H1 (cell line): ENCODE measurements at regions not wholly inside any gene's neighbourhood (a gene's known extent, or its start where the extent isn't known, plus 50 kb on each side); places are given as distances from the start of the nearest gene placed in this dataset.

ENCODE experiments used
- CTCF ChIA-PET: fragments of 300-600 bp; sonication (Branson Sonifier 250); formaldehyde crosslinking; loops from one replicate; lab custom pipeline; 2021; ENCODE audit not compliant: partially characterized antibody; lab: Charles Lee
- POLR2A ChIA-PET: fragments of 300-600 bp; sonication (Branson Sonifier 250); formaldehyde crosslinking; loops from one replicate; lab custom pipeline; 2021; ENCODE audit warnings: inconsistent platforms; ENCODE audit not compliant: partially characterized antibody; lab: Charles Lee
- DNase-seq, 2 experiments: peaks; one replicate each; pipeline versions ENCODE4 v3.0.0 to v3.0.0-alpha.2; 2010 to 2022; ENCODE audit warnings: low spot score in 2 of 2, low read depth in 1 of 2, mixed read lengths in 1 of 2
- FAIRE-seq: peaks from 2 replicates; lab custom pipeline; 2011; peaks lifted over from hg19 to GRCh38; lab: Jason Lieb, UNC
- H2AFZ ChIP-seq: 2 replicates; pipeline ENCODE4 v1.8.1; 2012; ENCODE audit warnings: low read length, inconsistent platforms
- H2AK5ac ChIP-seq: 2 replicates; pipeline ENCODE4 v1.6.1; 2013; ENCODE audit warnings: low read depth, low read length
- H2BK120ac ChIP-seq: replicated peaks from 2 replicates; pipeline ENCODE3; 2013; ENCODE audit warnings: low read depth, low read length, inconsistent platforms
- H2BK12ac ChIP-seq: 2 replicates; pipeline ENCODE4 v1.6.1; 2013; ENCODE audit warnings: low read depth, low read length
- H2BK15ac ChIP-seq: 2 replicates; pipeline ENCODE4 v1.6.1; 2013; ENCODE audit warnings: low read length
- H2BK20ac ChIP-seq: 2 replicates; pipeline ENCODE4 v1.6.1; 2013; ENCODE audit warnings: low read length
- H2BK5ac ChIP-seq: 2 replicates; pipeline ENCODE4 v1.6.1; 2013; ENCODE audit warnings: low read depth, low read length
- H3K14ac ChIP-seq: 2 replicates; pipeline ENCODE4 v1.6.1; 2013; ENCODE audit warnings: inconsistent platforms; ENCODE audit not compliant: insufficient read length
- H3K18ac ChIP-seq: 2 replicates; pipeline ENCODE4 v1.6.1; 2013; ENCODE audit warnings: low read length; ENCODE audit errors: extremely low read depth
- H3K23ac ChIP-seq: 2 replicates; pipeline ENCODE4 v1.6.1; 2013; ENCODE audit warnings: inconsistent platforms; ENCODE audit not compliant: insufficient read length
- H3K23me2 ChIP-seq: 2 replicates; pipeline ENCODE4 v1.6.1; 2013; ENCODE audit warnings: low read depth, low read length
- H3K27ac ChIP-seq: 2 replicates; pipeline ENCODE4 v1.6.1; 2011; ENCODE audit warnings: low read depth, low read length, inconsistent platforms
- H3K27me3 ChIP-seq, 4 experiments: replicated peaks in 1 of 4; 1 replicate in 1 of 4; 2 replicates in 3 of 4; pipeline versions ENCODE4 v1.6.1 to v1.8.1; 2011 to 2013; ENCODE audit warnings: low read length in 3 of 4, mild to moderate bottlenecking in 3 of 4, inconsistent platforms in 2 of 4, mixed read lengths in 2 of 4, moderate library complexity in 1 of 4; ENCODE audit not compliant: control insufficient read depth in 3 of 4, insufficient read depth in 3 of 4; ENCODE audit errors: extremely low read depth in 1 of 4
- H3K36me3 ChIP-seq, 4 experiments: 2 replicates each; pipeline versions ENCODE4 v1.6.1 to v1.8.1; 2011 to 2013; ENCODE audit warnings: mild to moderate bottlenecking in 4 of 4, low read length in 3 of 4, moderate library complexity in 2 of 4, control low read depth in 1 of 4, inconsistent platforms in 1 of 4; ENCODE audit not compliant: insufficient read depth in 4 of 4, control insufficient read depth in 2 of 4
- H3K4ac ChIP-seq: replicated peaks from 2 replicates; pipeline ENCODE3; 2013; ENCODE audit warnings: low read length, low read depth, mixed read lengths, inconsistent platforms; ENCODE audit not compliant: insufficient read length
- H3K4me1 ChIP-seq, 4 experiments: replicated peaks in 1 of 4; 1 replicate in 1 of 4; 2 replicates in 3 of 4; pipeline versions ENCODE4 v1.6.1 to v1.8.1; 2011 to 2013; ENCODE audit warnings: low read length in 3 of 4, inconsistent platforms in 2 of 4, mixed read lengths in 1 of 4; ENCODE audit not compliant: insufficient read depth in 4 of 4, control insufficient read depth in 3 of 4
- H3K4me2 ChIP-seq, 2 experiments: 2 replicates each; pipeline versions ENCODE4 v1.6.1 to v1.8.1; 2011 to 2013; ENCODE audit warnings: low read depth in 2 of 2, low read length in 2 of 2, control low read depth in 1 of 2, inconsistent platforms in 1 of 2, mild to moderate bottlenecking in 1 of 2; ENCODE audit not compliant: insufficient read depth in 1 of 2
- H3K4me3 ChIP-seq, 4 experiments: fragments of 200-600, 300-600 bp in 1 of 4; sonication (generic), shearing (Covaris generic), sonication (Bioruptor Twin) in 1 of 4; 2 replicates each; pipeline versions ENCODE4 v1.5.1 to v1.8.1; 2011 to 2016; ENCODE audit warnings: low read length in 4 of 4, low read depth in 3 of 4, control low read depth in 2 of 4, inconsistent platforms in 2 of 4, mild to moderate bottlenecking in 2 of 4, mixed read lengths in 1 of 4, moderate library complexity in 1 of 4; ENCODE audit not compliant: insufficient read depth in 2 of 4; ENCODE audit errors: extremely low read depth in 1 of 4
- H3K56ac ChIP-seq: replicated peaks from 2 replicates; pipeline ENCODE3; 2013; ENCODE audit warnings: low read depth, mild to moderate bottlenecking, mixed read lengths, low read length, inconsistent platforms; ENCODE audit not compliant: insufficient read length
- H3K79me1 ChIP-seq: 2 replicates; pipeline ENCODE4 v1.6.1; 2013; ENCODE audit warnings: low read depth, low read length, control low read depth
- H3K79me2 ChIP-seq, 2 experiments: 2 replicates each; pipeline versions ENCODE4 v1.6.1 to v1.8.1; 2012 to 2013; ENCODE audit warnings: low read length in 2 of 2, mild to moderate bottlenecking in 2 of 2, inconsistent platforms in 1 of 2; ENCODE audit not compliant: insufficient read depth in 2 of 2, control insufficient read depth in 1 of 2
- H3K9ac ChIP-seq, 4 experiments: replicated peaks in 1 of 4; 1 replicate in 1 of 4; 2 replicates in 3 of 4; pipeline versions ENCODE4 v1.6.1 to v1.8.1; 2011 to 2013; ENCODE audit warnings: low read depth in 3 of 4, low read length in 3 of 4, control low read depth in 2 of 4, mild to moderate bottlenecking in 2 of 4, moderate library complexity in 2 of 4, inconsistent platforms in 1 of 4; ENCODE audit errors: extremely low read depth in 1 of 4
- H3K9me3 ChIP-seq, 2 experiments: 2 replicates each; pipeline versions ENCODE4 v1.6.1 to v1.8.1; 2012 to 2013; ENCODE audit warnings: mild to moderate bottlenecking in 2 of 2, moderate library complexity in 2 of 2, control low read depth in 1 of 2, inconsistent platforms in 1 of 2, low read depth in 1 of 2, low read length in 1 of 2, mixed read lengths in 1 of 2; ENCODE audit not compliant: insufficient read depth in 2 of 2
- H4K20me1 ChIP-seq, 2 experiments: replicated peaks in 1 of 2; 2 replicates each; pipeline versions ENCODE3 to v1.8.1; 2011 to 2013; ENCODE audit warnings: inconsistent platforms in 2 of 2, low read length in 2 of 2, mild to moderate bottlenecking in 1 of 2; ENCODE audit not compliant: insufficient read depth in 2 of 2, control insufficient read depth in 1 of 2
- H4K5ac ChIP-seq: 2 replicates; pipeline ENCODE4 v1.6.1; 2013; ENCODE audit warnings: low read length, low read depth, mixed read lengths, inconsistent platforms; ENCODE audit not compliant: insufficient read length
- H4K8ac ChIP-seq: 2 replicates; pipeline ENCODE4 v1.8.0; 2013; ENCODE audit warnings: mild to moderate bottlenecking, moderate library complexity, low read length, inconsistent platforms; ENCODE audit not compliant: insufficient read depth; ENCODE audit errors: extremely low read depth
- H4K91ac ChIP-seq: replicated peaks from 2 replicates; pipeline ENCODE3; 2013; ENCODE audit warnings: low read length, mixed read lengths, inconsistent platforms; ENCODE audit not compliant: insufficient read length
- CTBP2 ChIP-seq: IDR thresholded peaks from 2 replicates; pipeline ENCODE4 v1.7.0; 2011; ENCODE audit warnings: borderline replicate concordance, mild to moderate bottlenecking, moderate library complexity, mixed read lengths, low read length; ENCODE audit not compliant: insufficient read depth, insufficient read length
- POU5F1 ChIP-seq: IDR thresholded peaks from 2 replicates; pipeline ENCODE4 v1.6.1; 2011; ENCODE audit warnings: low read depth, mild to moderate bottlenecking, low read length, moderate library complexity
- WGBS, 2 experiments: shearing (Covaris generic) in 1 of 2; methylation state at CpG; one replicate each; pipeline versions ENCODE4 v1.1.6 to v1.1.7; 2013 to 2015; ENCODE audit warnings: low lambda C conversion rate in 2 of 2, mixed read lengths in 2 of 2, inconsistent platforms in 1 of 2, low coverage in 1 of 2, missing lambda C conversion rate in 1 of 2; ENCODE audit not compliant: insufficient replicate concordance in 2 of 2, insufficient coverage in 1 of 2, insufficient read length in 1 of 2; ENCODE audit errors: extremely low coverage in 1 of 2, missing lambda C conversion rate in 1 of 2; 5-methylcytosine and 5-hydroxymethylcytosine counted together

- H3K27ac ChIP-seq: no peak overlapping the region
- ChIA-PET POLR2A (no interaction called here), CTCF (no interaction called here)
- H3K36me3 ChIP-seq: no peaks in the 10 kb centered on the region
- H3K4me2 ChIP-seq: peak overlapping the region in 1 of 2 experiments; percentile 14; a peak in 1 of 4 replicates
- H4K5ac ChIP-seq: no peak overlapping the region
- H2BK15ac ChIP-seq: no peak overlapping the region
- H3K4me1 ChIP-seq: peaks cover 0 to 2% (median 1%) of the 10 kb centered on the region in 4 experiments; a peak in 1 of 7 replicates
- DNase-seq (no peak), FAIRE-seq (no peak)
- 27% methylated on average over 3 of the region's 3 CpGs; no CpG with 5 or more reads in 1 of the 2 experiments for WGBS, 2 experiments
- H3K9ac ChIP-seq: no peak overlapping the region
- no peak overlapping the region for H3K4ac ChIP-seq
- no peak overlapping the region for H2AFZ ChIP-seq
- H3K79me2 ChIP-seq: no peaks in the 10 kb centered on the region
- no peak overlapping the region for H3K18ac ChIP-seq
- no peaks in the 10 kb centered on the region for H3K79me1 ChIP-seq
- no peak overlapping the region for H4K8ac ChIP-seq
- H4K20me1 ChIP-seq: no peaks in the 10 kb centered on the region
- no peaks in the 10 kb centered on the region for H3K23me2 ChIP-seq
- H2BK20ac ChIP-seq: no peak overlapping the region
- no peak overlapping the region for H3K23ac ChIP-seq
- TF ChIP-seq CTBP2 (no peak), POU5F1 (0 out of 2 replicates have a peak, but pooled peaks have one; percentile 2)
- H3K27me3 ChIP-seq: no peaks in the 10 kb centered on the region
- H2AK5ac ChIP-seq: no peak overlapping the region
- no peak overlapping the region for H2BK12ac ChIP-seq
- H3K14ac ChIP-seq: no peak overlapping the region
- no peak overlapping the region for H2BK120ac ChIP-seq
- H2BK5ac ChIP-seq: no peak overlapping the region
- no peak overlapping the region for H3K4me3 ChIP-seq
- H3K56ac ChIP-seq: no peak overlapping the region
- no peaks in the 10 kb centered on the region for H3K9me3 ChIP-seq
- H4K91ac ChIP-seq: no peak overlapping the region
These were observed 166.6 kb upstream of the STEAP1 start for GRCh38 chr7:89987665-89988064.
